Gastroesophageal sphincter (tissue), 3 donors: ENCODE measurements at regions not wholly inside any gene's neighbourhood (a gene's known extent, or its start where the extent isn't known, plus 50 kb on each side); places are given as distances from the start of the nearest gene placed in this dataset.

Source experiments
- CTCF ChIP-seq, 4 experiments: fragments of 200-600 bp in 2 of 4; fragments of 450-650 bp in 2 of 4; sonication (generic) in 1 of 4; IDR thresholded peaks; one replicate each; pipeline ENCODE4 v1.5.1; 2017 to 2019; ENCODE audit warnings: antibody characterized with exemption in 4 of 4, mild to moderate bottlenecking in 2 of 4, moderate library complexity in 2 of 4
- EP300 ChIP-seq: sonication (generic); formaldehyde crosslinking; IDR thresholded peaks from one replicate; pipeline ENCODE4 v1.6.1; 2017; ENCODE audit warnings: antibody characterized with exemption, mild to moderate bottlenecking
- POLR2A ChIP-seq, 2 donors: fragments of 450-650 bp; IDR thresholded peaks; one replicate each; pipeline ENCODE4 v1.6.1; 2017; ENCODE audit warnings: antibody characterized with exemption in 2 of 2, mild to moderate bottlenecking in 2 of 2, moderate library complexity in 1 of 2
- POLR2AphosphoS5 ChIP-seq: sonication (generic); formaldehyde crosslinking; IDR thresholded peaks from one replicate; pipeline ENCODE4 v1.6.1; 2017; ENCODE audit warnings: antibody characterized with exemption

GRCh38 chr13:87131611-87132010 is 539.6 kb upstream of the SLITRK5 start:
- TF ChIP-seq CTCF (IDR thresholded peaks at IDR 0.05) (no peak), POLR2AphosphoS5 (no peak), POLR2A (IDR thresholded peaks at IDR 0.05) (no peak), EP300 (no peak)
